Natural killer cell (primary cell): ENCODE measurements at regions not wholly inside any gene's neighbourhood (a gene's known extent, or its start where the extent isn't known, plus 50 kb on each side); places are given as distances from the start of the nearest gene placed in this dataset.
A peak's percentile ranks its signal among the peaks of the same experiment; 100 is the strongest.

Experiments
- ATAC-seq, 3 donors: fragments of 150-1000 bp in 2 of 3; fragments of 200-7000 bp in 1 of 3; cut with Tn5 transposase; 1 replicate in 1 of 3; 2 replicates in 2 of 3; pipeline ENCODE4 v1.10.0; 2021; ENCODE audit warnings: mild to moderate bottlenecking in 2 of 3, moderate library complexity in 2 of 3
- DNase-seq, 2 donors: peaks; one replicate each; pipeline versions ENCODE4 v3.0.0 to v3.0.0-alpha.2; 2013 to 2021; ENCODE audit warnings: mixed read lengths in 1 of 2
- H3K27ac ChIP-seq: one replicate; pipeline ENCODE4 v1.5.1; 2013; ENCODE audit warnings: mild to moderate bottlenecking, low read length
- H3K27me3 ChIP-seq: one replicate; pipeline ENCODE4 v1.6.1; 2013; ENCODE audit warnings: low read length; ENCODE audit not compliant: control insufficient read depth, insufficient read depth
- H3K36me3 ChIP-seq: one replicate; pipeline ENCODE4 v1.6.1; 2013; ENCODE audit warnings: low read length; ENCODE audit not compliant: control insufficient read depth, insufficient read depth
- H3K4me1 ChIP-seq: one replicate; pipeline ENCODE4 v1.6.1; 2013; ENCODE audit warnings: low read length; ENCODE audit not compliant: control insufficient read depth, insufficient read depth
- H3K4me3 ChIP-seq: one replicate; pipeline ENCODE4 v1.5.1; 2013; ENCODE audit warnings: low read length
- H3K9me3 ChIP-seq: one replicate; pipeline ENCODE4 v1.6.1; 2013; ENCODE audit warnings: low read length; ENCODE audit not compliant: control insufficient read depth, insufficient read depth
- H3K27ac Mint-ChIP-seq, 2 donors: one replicate each; pipeline ENCODE4 v1.8.0; 2022; ENCODE audit warnings: mild to moderate bottlenecking in 2 of 2, mixed read lengths in 2 of 2, moderate library complexity in 1 of 2
- H3K27me3 Mint-ChIP-seq, 2 donors: one replicate each; pipeline ENCODE4 v1.8.0; 2022; ENCODE audit warnings: low read depth in 2 of 2, mixed read lengths in 2 of 2
- H3K36me3 Mint-ChIP-seq: one replicate; pipeline ENCODE4 v1.8.0; 2022; ENCODE audit warnings: mixed read lengths
- H3K4me1 Mint-ChIP-seq, 2 donors: one replicate each; pipeline ENCODE4 v1.8.0; 2022; ENCODE audit warnings: mixed read lengths in 2 of 2
- H3K4me3 Mint-ChIP-seq: one replicate; pipeline ENCODE4 v1.8.0; 2022; ENCODE audit warnings: mild to moderate bottlenecking, moderate library complexity, mixed read lengths
- H3K9me3 Mint-ChIP-seq, 2 donors: one replicate each; pipeline ENCODE4 v1.8.0; 2022; ENCODE audit warnings: mixed read lengths in 2 of 2
- WGBS: methylation state at CpG from one replicate; pipeline ENCODE4 v1.1.7; 2013; ENCODE audit warnings: missing lambda C conversion rate; ENCODE audit not compliant: insufficient coverage; 5-methylcytosine and 5-hydroxymethylcytosine counted together
- intact Hi-C: fragments of 100-400 bp; cut with micrococcal nuclease; formaldehyde crosslinking; loops from one replicate; pipeline ENCODE4 v1.14.2; 2022
- TF ChIP-seq, protein P1 (sequence below): fragments of 200-600 bp; IDR thresholded peaks from one replicate; pipeline ENCODE4 v1.8.0; 2022; ENCODE audit warnings: antibody characterized with exemption

DNA sequence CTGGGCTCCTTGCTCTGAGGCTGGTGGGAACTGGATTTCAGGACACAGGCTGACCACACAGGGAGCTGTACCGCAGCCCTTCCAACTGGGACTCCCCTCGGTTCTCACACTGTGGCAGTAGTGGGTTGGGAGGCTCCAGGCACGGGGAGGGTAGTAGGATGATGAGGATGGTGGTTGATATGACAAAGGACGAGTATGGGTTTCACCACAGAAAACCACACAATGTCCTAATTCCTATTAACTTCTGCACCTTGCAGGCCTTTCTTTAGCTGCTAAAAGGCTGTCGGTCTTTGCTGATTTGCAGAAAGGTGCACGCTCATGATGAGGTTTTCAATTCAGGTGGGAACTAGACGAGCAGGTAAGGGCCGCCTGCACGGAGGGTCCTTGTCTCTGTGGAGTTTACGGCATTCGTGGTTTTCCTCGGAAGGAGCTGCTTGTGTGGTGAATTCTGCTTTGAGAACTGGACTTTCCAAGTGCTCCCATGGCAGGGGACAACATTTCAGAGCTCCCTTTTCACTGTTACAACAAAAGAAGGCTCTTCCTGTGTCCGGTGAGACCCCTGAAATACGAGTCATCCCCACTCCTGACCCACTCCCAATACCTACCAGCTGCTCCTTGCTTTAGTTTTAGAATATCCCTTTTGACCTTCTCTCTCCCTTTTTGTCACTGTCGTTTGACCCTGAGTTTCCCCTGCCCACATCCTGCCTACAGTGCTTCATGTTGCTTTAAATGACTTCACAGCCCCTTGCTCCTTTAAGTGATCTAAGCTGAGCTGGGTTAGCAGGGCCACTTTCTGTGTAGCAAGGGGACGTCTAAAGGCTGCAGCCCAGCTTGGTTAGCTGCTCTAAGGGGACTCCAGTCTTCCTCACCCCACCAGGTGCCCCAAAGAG, 125.1 kb downstream of the MRPS6 start:
- H3K4me1 ChIP-seq: peaks cover 45% of the 10 kb centered on the region
- H3K36me3 ChIP-seq: no peaks in the 10 kb centered on the region
- peaks cover 2% of the 10 kb centered on the region for H3K27me3 ChIP-seq
- H3K9me3 ChIP-seq: no peaks in the 10 kb centered on the region
- DNase-seq (peak in 1 of 2 donors; percentile 62), ATAC-seq (peak; percentile 73 to 77 (median 77))
- H3K4me3 Mint-ChIP-seq: peak overlapping the region; percentile 21
- peak overlapping the region; percentile 61 to 88 for H3K27ac Mint-ChIP-seq
- H3K36me3 Mint-ChIP-seq: no peaks in the 10 kb centered on the region
- 28% methylated on average over 14 of the region's 16 CpGs for WGBS
- peak overlapping the region; percentile 68 for H3K27ac ChIP-seq
- intact Hi-C loops: loop anchor here (5.0 kb wide), 2 partner anchors 121 to 176 kb away; no protein-coding TSS in a partner anchor
- no peak overlapping the region for H3K4me3 ChIP-seq
- peaks cover 0 to 2% of the 10 kb centered on the region in 2 donors for H3K27me3 Mint-ChIP-seq
- TF ChIP-seq, protein P1, sequence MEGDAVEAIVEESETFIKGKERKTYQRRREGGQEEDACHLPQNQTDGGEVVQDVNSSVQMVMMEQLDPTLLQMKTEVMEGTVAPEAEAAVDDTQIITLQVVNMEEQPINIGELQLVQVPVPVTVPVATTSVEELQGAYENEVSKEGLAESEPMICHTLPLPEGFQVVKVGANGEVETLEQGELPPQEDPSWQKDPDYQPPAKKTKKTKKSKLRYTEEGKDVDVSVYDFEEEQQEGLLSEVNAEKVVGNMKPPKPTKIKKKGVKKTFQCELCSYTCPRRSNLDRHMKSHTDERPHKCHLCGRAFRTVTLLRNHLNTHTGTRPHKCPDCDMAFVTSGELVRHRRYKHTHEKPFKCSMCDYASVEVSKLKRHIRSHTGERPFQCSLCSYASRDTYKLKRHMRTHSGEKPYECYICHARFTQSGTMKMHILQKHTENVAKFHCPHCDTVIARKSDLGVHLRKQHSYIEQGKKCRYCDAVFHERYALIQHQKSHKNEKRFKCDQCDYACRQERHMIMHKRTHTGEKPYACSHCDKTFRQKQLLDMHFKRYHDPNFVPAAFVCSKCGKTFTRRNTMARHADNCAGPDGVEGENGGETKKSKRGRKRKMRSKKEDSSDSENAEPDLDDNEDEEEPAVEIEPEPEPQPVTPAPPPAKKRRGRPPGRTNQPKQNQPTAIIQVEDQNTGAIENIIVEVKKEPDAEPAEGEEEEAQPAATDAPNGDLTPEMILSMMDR: no peak
- peaks cover 50 to 52% of the 10 kb centered on the region in 2 donors for H3K4me1 Mint-ChIP-seq
- H3K9me3 Mint-ChIP-seq: no peaks in the 10 kb centered on the region

DNA sequence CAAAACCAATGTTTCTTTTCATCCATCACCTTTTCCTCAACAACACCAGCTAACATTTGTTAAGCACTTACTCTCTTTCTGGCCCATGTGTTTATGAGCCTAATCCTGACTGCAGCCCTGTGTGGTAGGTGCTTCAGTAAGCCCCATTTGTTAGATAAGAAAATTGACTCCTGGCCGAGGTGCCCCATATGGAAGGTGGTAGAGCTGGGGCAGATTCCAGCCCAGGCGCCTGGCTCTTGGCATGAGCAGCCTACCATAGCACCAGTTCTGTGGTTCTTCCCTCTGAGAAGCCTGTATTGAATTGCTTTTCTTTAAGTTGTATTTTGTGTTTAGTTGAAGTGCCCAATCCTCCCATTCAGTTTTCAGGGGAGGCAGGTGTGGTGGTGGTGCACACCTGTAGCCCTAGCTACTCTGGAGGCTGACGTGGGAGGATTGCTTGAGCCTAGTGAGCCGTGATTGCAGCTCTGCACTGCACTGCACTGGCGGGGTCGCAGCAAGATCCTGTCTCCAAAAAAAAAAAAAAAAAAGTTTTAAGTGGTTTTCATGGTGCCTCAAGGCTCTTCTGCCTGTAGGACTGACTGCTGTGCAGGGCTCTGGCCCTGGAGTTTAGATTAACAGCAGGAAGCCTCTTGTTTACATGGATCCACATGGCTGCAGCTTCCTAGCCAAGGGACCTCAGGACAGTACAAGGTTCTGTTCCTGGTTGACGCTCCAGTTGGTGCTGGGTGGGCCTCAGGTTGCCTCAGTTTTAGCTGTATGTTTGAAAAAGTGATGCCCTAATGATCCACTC, 125.9 kb downstream of the MRPS6 start:
- Histone ChIP-seq H3K27ac (peak overlapping the region; percentile 68), H3K9me3 (no peaks in the 10 kb centered on the region), H3K36me3 (no peaks in the 10 kb centered on the region), H3K27me3 (peaks cover 2% of the 10 kb centered on the region), H3K4me3 (no peak overlapping the region), H3K4me1 (peaks cover 45% of the 10 kb centered on the region)
- WGBS: 86% methylated on average over 7 of the region's 7 CpGs
- ATAC-seq: peak in 2 of 3 donors; percentile 9 to 11
- Mint-ChIP-seq H3K4me3 (peak overlapping the region; percentile 45), H3K9me3 (no peaks in the 10 kb centered on the region), H3K4me1 (peaks cover 44 to 52% of the 10 kb centered on the region in 2 donors), H3K36me3 (no peaks in the 10 kb centered on the region), H3K27ac (peak overlapping the region; percentile 61 to 88), H3K27me3 (peaks cover 0 to 2% of the 10 kb centered on the region in 2 donors)
- intact Hi-C loops: loop anchor here (5.0 kb wide), 2 partner anchors 122 to 177 kb away; no protein-coding TSS in a partner anchor
- TF ChIP-seq, protein P1: no peak
- DNase-seq: no peak

DNA sequence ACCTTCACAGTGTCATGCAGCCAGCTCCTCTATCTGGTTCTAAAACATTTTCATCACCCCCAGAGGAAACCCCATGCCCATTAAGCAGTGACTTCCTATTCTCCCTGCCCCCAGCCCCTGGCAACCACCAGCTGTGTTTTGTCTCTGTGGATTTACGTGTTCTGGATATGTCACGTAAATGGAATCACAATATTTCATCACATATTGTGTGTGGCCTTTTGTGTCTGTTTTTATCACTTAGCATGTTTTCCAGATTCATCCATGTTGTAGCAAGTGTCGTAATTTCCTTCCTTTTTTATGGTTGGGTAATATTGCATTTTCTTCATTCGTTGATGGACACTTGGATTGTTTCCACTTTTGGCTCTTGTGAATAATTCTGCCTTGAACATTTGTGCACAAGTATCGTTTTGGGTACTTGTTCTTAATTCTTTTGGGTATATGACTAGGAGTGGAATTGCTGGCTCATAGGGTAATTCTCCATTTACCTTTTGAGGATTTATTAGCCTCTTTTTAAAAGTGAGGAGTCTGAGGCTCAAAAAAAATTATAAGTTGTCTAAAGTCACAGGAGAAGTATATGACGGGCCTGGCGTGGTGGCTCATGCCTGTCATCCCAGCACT, 127.0 kb downstream of the MRPS6 start:
- Histone ChIP-seq H3K4me3 (no peak overlapping the region), H3K36me3 (no peaks in the 10 kb centered on the region), H3K4me1 (peaks cover 45% of the 10 kb centered on the region), H3K9me3 (no peaks in the 10 kb centered on the region), H3K27me3 (peaks cover 2% of the 10 kb centered on the region), H3K27ac (no peak overlapping the region)
- 80% methylated on average over 5 of the region's 7 CpGs for WGBS
- peak overlapping the region in 1 of 2 donors; percentile 85 for H3K27ac Mint-ChIP-seq
- ATAC-seq: no peak
- H3K9me3 Mint-ChIP-seq: no peaks in the 10 kb centered on the region
- H3K27me3 Mint-ChIP-seq: peaks cover 0 to 2% of the 10 kb centered on the region in 2 donors
- intact Hi-C loops: loop anchor here (5.0 to 10.0 kb wide), 2 partner anchors 66 to 278 kb away; no protein-coding TSS in a partner anchor
- DNase-seq: no peak
- H3K36me3 Mint-ChIP-seq: no peaks in the 10 kb centered on the region
- H3K4me1 Mint-ChIP-seq: peaks cover 44 to 52% of the 10 kb centered on the region in 2 donors
- TF ChIP-seq, protein P1: no peak
- H3K4me3 Mint-ChIP-seq: peak overlapping the region; percentile 92
